ENCODE measurements at regions not wholly inside any gene's neighbourhood (a gene's known extent, or its start where the extent isn't known, plus 50 kb on each side); places are given as distances from the start of the nearest gene placed in this dataset.

- ChIA-PET CTCF (no interaction called here), POLR2A (no interaction called here)
- intact Hi-C loops (cut with micrococcal nuclease) (no loop called here), dilution Hi-C loops (cut with MboI; ENCODE audit: extremely low pct_ligation_motif_present, low sequenced_read_pairs) (no loop called here)
- Histone ChIP-seq H2AFZ (ENCODE audit: low read depth, low read length) (no peak overlapping the region), H3K9ac (replicated peaks; ENCODE audit: extremely low read depth, insufficient read depth, low read length) (no peak overlapping the region), H3K4me2 (ENCODE audit: insufficient read depth, low read length) (no peak overlapping the region), H3K27me3 (ENCODE audit: control insufficient read depth in 2 of 2, insufficient read depth in 2 of 2, low read length in 2 of 2) (no peaks in the 10 kb centered on the region), H3K79me2 (ENCODE audit: control insufficient read depth, insufficient read depth, low read length) (no peaks in the 10 kb centered on the region), H3K9me3 (replicated peaks; ENCODE audit: control insufficient read depth, insufficient read depth, low read length) (peaks cover 2% of the 10 kb centered on the region), H3K9me1 (replicated peaks; ENCODE audit: control insufficient read depth, extremely low read depth, insufficient read depth, low read length) (no peaks in the 10 kb centered on the region), H3K4me1 (ENCODE audit: control insufficient read depth, extremely low read depth, insufficient read depth, low read length) (no peaks in the 10 kb centered on the region), H3K27ac (ENCODE audit: insufficient read depth, low read depth, low read length) (no peak overlapping the region), H3K4me3 (replicated peaks in 1 of 3; ENCODE audit: insufficient read depth in 1 of 3, low read depth in 1 of 3, low read length in 3 of 3) (no peak overlapping the region), H3K36me3 (ENCODE audit: control insufficient read depth in 2 of 2, extremely low read depth in 1 of 2, insufficient read depth in 2 of 2, low read length in 2 of 2) (no peaks in the 10 kb centered on the region), H4K20me1 (replicated peaks; ENCODE audit: control insufficient read depth, extremely low read depth, insufficient read depth, low read length) (no peaks in the 10 kb centered on the region)
- TF ChIP-seq, protein P1, sequence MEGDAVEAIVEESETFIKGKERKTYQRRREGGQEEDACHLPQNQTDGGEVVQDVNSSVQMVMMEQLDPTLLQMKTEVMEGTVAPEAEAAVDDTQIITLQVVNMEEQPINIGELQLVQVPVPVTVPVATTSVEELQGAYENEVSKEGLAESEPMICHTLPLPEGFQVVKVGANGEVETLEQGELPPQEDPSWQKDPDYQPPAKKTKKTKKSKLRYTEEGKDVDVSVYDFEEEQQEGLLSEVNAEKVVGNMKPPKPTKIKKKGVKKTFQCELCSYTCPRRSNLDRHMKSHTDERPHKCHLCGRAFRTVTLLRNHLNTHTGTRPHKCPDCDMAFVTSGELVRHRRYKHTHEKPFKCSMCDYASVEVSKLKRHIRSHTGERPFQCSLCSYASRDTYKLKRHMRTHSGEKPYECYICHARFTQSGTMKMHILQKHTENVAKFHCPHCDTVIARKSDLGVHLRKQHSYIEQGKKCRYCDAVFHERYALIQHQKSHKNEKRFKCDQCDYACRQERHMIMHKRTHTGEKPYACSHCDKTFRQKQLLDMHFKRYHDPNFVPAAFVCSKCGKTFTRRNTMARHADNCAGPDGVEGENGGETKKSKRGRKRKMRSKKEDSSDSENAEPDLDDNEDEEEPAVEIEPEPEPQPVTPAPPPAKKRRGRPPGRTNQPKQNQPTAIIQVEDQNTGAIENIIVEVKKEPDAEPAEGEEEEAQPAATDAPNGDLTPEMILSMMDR (IDR thresholded peaks at IDR 0.05; ENCODE audit: extremely low read depth in 1 of 2, insufficient read depth in 1 of 2, low read depth in 1 of 2, low read length in 2 of 2): no peak
- no peak for TF ChIP-seq JUN (IDR thresholded peaks at IDR 0.05; ENCODE audit: borderline replicate concordance, insufficient read depth, insufficient read length, low read depth)
- no peak for TF ChIP-seq EZH2 (IDR thresholded peaks at IDR 0.05; ENCODE audit: borderline replicate concordance, low read depth, low read length, severe bottlenecking)
- TF ChIP-seq POLR2AphosphoS5 (IDR thresholded peaks at IDR 0.05; ENCODE audit: insufficient read depth, low read depth, low read length): no peak
- no peak for TF ChIP-seq GATA2 (IDR thresholded peaks at IDR 0.05; ENCODE audit: insufficient read depth, insufficient read length, low read depth, low read length)
- TF ChIP-seq, protein P2, sequence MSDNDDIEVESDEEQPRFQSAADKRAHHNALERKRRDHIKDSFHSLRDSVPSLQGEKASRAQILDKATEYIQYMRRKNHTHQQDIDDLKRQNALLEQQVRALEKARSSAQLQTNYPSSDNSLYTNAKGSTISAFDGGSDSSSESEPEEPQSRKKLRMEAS (IDR thresholded peaks at IDR 0.05; ENCODE audit: insufficient read depth, insufficient read length): no peak
- TF ChIP-seq MYC (IDR thresholded peaks at IDR 0.05; ENCODE audit: low read depth, low read length): no peak
- TF ChIP-seq FOS (IDR thresholded peaks at IDR 0.05; ENCODE audit: borderline replicate concordance, insufficient read depth, low read length): no peak
- TF ChIP-seq POLR2A (IDR thresholded peaks at IDR 0.05; ENCODE audit: low read depth, low read length): no peak
- no peak for DNase-seq (ENCODE audit: low read depth, low spot score)
- no TSS peak for BruUV-seq (replicated peaks)
- no peak for FAIRE-seq
These were observed 133.4 kb upstream of the CDH9 start for GRCh38 chr5:27171761-27172261.

All from endothelial cell of umbilical vein (primary cell).